Suprapubic skin (tissue), 4 donors: ENCODE measurements at regions not wholly inside any gene's neighbourhood (a gene's known extent, or its start where the extent isn't known, plus 50 kb on each side); places are given as distances from the start of the nearest gene placed in this dataset.

Source experiments
- DNase-seq, 2 donors: peaks; one replicate each; pipeline ENCODE4 v3.0.0-alpha.2; 2019; ENCODE audit warnings: low spot score in 2 of 2
- H3K27ac ChIP-seq: fragments of 200-600 bp; sonication (generic); one replicate; pipeline ENCODE4 v1.5.1; 2019
- H3K27me3 ChIP-seq: fragments of 200-600 bp; sonication (generic); one replicate; pipeline ENCODE4 v1.5.1; 2019
- H3K36me3 ChIP-seq: fragments of 200-600 bp; sonication (generic); one replicate; pipeline ENCODE4 v1.5.1; 2019
- H3K4me1 ChIP-seq: fragments of 200-600 bp; sonication (generic); one replicate; pipeline ENCODE4 v1.5.1; 2019
- H3K4me3 ChIP-seq: fragments of 200-600 bp; sonication (generic); one replicate; pipeline ENCODE4 v1.5.1; 2019; ENCODE audit warnings: mild to moderate bottlenecking
- H3K9me3 ChIP-seq: fragments of 200-600 bp; sonication (generic); one replicate; pipeline ENCODE4 v1.5.1; 2019
- EP300 ChIP-seq: sonication (generic); formaldehyde crosslinking; IDR thresholded peaks from one replicate; pipeline ENCODE4 v1.6.1; 2017; ENCODE audit warnings: antibody characterized with exemption
- POLR2A ChIP-seq, 2 donors: fragments of 450-650 bp; IDR thresholded peaks; one replicate each; pipeline ENCODE4 v1.6.1; 2017; ENCODE audit warnings: antibody characterized with exemption in 2 of 2, mild to moderate bottlenecking in 2 of 2, moderate library complexity in 2 of 2
- POLR2AphosphoS5 ChIP-seq, 3 donors: sonication (generic); formaldehyde crosslinking; IDR thresholded peaks; one replicate each; pipeline ENCODE4 v1.6.1; 2017; ENCODE audit warnings: antibody characterized with exemption in 3 of 3
- WGBS: methylation state at CpG from one replicate; pipeline ENCODE4 v1.1.5; 2018; 5-methylcytosine and 5-hydroxymethylcytosine counted together
- TF ChIP-seq, protein P1 (sequence below), 2 donors: fragments of 200-600 bp in 1 of 2; fragments of 450-650 bp in 1 of 2; sonication (generic) in 1 of 2; IDR thresholded peaks; one replicate each; pipeline ENCODE4 v1.5.1; 2016 to 2019; ENCODE audit warnings: antibody characterized with exemption in 2 of 2, mild to moderate bottlenecking in 1 of 2, moderate library complexity in 1 of 2

DNA sequence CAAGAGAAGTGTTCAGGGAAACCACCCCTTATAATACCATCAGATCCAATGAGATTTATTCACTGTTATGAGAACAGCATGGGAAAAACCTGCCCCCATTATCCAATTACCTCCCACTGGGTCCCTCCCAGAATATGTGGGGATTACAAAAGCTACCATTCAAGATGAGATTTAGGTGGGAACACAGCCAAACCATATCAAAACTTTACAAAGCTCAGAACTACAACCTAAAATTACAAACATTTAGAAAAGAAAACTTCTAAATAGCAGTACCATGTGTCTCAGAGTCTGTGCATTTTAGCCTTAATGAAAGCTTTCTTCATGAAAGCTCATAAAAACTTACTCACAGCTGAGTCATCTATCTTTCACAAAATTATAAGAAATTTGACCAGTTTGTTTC lies 1442.8 kb upstream of the PCDH7 start:
- no peak overlapping the region for H3K27ac ChIP-seq
- no peak for TF ChIP-seq POLR2AphosphoS5 (IDR thresholded peaks at IDR 0.05)
- no peak for TF ChIP-seq POLR2A (IDR thresholded peaks at IDR 0.05)
- TF ChIP-seq, protein P1, sequence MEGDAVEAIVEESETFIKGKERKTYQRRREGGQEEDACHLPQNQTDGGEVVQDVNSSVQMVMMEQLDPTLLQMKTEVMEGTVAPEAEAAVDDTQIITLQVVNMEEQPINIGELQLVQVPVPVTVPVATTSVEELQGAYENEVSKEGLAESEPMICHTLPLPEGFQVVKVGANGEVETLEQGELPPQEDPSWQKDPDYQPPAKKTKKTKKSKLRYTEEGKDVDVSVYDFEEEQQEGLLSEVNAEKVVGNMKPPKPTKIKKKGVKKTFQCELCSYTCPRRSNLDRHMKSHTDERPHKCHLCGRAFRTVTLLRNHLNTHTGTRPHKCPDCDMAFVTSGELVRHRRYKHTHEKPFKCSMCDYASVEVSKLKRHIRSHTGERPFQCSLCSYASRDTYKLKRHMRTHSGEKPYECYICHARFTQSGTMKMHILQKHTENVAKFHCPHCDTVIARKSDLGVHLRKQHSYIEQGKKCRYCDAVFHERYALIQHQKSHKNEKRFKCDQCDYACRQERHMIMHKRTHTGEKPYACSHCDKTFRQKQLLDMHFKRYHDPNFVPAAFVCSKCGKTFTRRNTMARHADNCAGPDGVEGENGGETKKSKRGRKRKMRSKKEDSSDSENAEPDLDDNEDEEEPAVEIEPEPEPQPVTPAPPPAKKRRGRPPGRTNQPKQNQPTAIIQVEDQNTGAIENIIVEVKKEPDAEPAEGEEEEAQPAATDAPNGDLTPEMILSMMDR (IDR thresholded peaks at IDR 0.05), result no peak
- TF ChIP-seq EP300, result no peak
- DNase-seq, result no peak
- H3K4me3 ChIP-seq, result no peak overlapping the region
- no peaks in the 10 kb centered on the region for H3K36me3 ChIP-seq
- H3K9me3 ChIP-seq, result no peaks in the 10 kb centered on the region
- no peaks in the 10 kb centered on the region for H3K4me1 ChIP-seq
- H3K27me3 ChIP-seq, result no peaks in the 10 kb centered on the region

DNA sequence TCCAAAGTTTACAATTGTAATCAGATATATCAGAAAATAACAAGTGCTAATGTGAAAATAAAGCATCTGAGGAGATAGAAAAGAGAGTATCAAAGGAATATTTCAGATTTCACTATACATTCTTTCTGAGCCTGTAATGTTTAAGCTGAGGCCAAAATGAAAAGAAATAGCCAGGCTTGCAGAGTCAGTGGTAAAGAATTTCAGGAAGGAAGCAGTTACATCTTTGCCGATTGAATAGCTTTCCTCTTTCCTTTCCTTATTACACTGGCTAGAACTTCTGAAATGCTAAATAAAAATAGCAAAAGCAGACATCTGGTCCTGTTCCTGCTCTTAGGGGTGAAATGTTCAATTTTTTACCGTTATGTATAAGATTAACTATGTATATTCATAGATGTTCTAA lies 1441.6 kb upstream of the PCDH7 start:
- no peaks in the 10 kb centered on the region for H3K9me3 ChIP-seq
- no peaks in the 10 kb centered on the region for H3K27me3 ChIP-seq
- no peaks in the 10 kb centered on the region for H3K4me1 ChIP-seq
- DNase-seq, result no peak
- no peak overlapping the region for H3K27ac ChIP-seq
- H3K36me3 ChIP-seq, result no peaks in the 10 kb centered on the region
- TF ChIP-seq POLR2AphosphoS5 (IDR thresholded peaks at IDR 0.05), result no peak
- TF ChIP-seq POLR2A (IDR thresholded peaks at IDR 0.05), result no peak
- no peak for TF ChIP-seq EP300
- TF ChIP-seq, protein P1 (IDR thresholded peaks at IDR 0.05), result no peak
- no peak overlapping the region for H3K4me3 ChIP-seq
- 22% methylated on average over 2 of the region's 2 CpGs for WGBS

DNA sequence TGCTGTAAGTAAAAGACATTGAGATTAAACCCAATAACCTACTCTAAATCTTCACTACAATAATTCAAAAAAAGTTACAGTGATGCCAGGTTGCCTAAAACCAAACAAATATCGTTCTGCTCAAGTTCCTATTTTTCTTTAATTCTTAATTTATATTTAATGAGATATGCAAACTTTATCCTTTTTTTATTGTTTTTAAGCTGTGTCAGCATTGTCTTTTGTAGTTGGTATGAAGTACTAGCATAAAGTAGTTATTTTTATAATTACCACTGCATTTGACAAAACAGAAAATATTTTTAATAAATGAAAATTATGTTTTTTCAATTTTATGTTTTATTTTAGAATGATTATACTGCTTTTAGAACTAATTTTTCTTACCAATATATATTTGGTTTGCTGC lies 1431.1 kb upstream of the PCDH7 start:
- no peaks in the 10 kb centered on the region for H3K4me1 ChIP-seq
- TF ChIP-seq EP300, result no peak
- no peak for TF ChIP-seq POLR2A (IDR thresholded peaks at IDR 0.05)
- no peak for TF ChIP-seq POLR2AphosphoS5 (IDR thresholded peaks at IDR 0.05)
- TF ChIP-seq, protein P1 (IDR thresholded peaks at IDR 0.05), result no peak
- no peaks in the 10 kb centered on the region for H3K27me3 ChIP-seq
- no peaks in the 10 kb centered on the region for H3K9me3 ChIP-seq
- no peak overlapping the region for H3K4me3 ChIP-seq
- 65% methylated on average over 1 of the region's 1 CpG for WGBS
- no peak for DNase-seq
- no peaks in the 10 kb centered on the region for H3K36me3 ChIP-seq
- no peak overlapping the region for H3K27ac ChIP-seq

DNA sequence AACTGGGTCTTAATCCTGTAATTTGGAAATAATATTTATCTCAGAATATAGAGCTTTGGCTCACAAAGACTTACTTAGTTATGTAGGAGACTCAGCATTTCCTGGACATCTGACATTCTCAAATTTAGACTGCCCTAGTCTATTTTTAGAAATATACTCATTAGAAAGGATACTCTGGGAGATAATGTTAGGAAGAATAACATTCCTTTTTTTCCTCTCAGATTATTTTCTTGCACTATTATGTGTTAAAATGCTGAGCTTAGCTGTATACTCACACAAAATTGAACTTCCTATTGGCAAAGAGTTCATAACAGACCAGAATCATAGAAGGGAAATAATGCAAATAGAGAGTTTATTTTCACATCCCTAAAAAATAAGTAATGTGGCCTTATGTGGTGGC lies 1424.9 kb upstream of the PCDH7 start:
- Histone ChIP-seq H3K27me3 (no peaks in the 10 kb centered on the region), H3K27ac (no peak overlapping the region), H3K9me3 (no peaks in the 10 kb centered on the region), H3K4me3 (no peak overlapping the region), H3K4me1 (no peaks in the 10 kb centered on the region), H3K36me3 (no peaks in the 10 kb centered on the region)
- DNase-seq, result no peak
- TF ChIP-seq POLR2A (IDR thresholded peaks at IDR 0.05) (no peak), EP300 (no peak), POLR2AphosphoS5 (IDR thresholded peaks at IDR 0.05) (no peak)
- TF ChIP-seq, protein P1 (IDR thresholded peaks at IDR 0.05), result no peak

DNA sequence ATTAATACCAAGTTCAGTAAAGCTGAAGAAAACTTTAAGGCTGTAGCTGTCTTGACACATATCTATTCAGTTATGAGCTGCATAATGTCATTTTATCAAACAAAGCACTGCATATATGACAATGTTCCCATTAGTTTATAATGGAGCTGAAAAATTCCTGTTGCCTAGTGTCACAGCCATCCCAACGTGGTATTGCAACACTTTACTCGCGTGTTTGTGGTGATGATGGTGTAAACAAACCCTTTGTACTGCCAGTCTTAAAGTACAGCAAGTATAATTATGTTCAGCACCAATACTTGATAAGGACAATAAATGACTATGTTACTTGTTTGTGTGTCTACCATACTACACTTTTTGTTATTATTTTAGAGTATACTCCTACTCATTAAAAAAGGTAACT lies 1415.6 kb upstream of the PCDH7 start:
- TF ChIP-seq EP300 (no peak), POLR2A (IDR thresholded peaks at IDR 0.05) (no peak), POLR2AphosphoS5 (IDR thresholded peaks at IDR 0.05) (no peak)
- TF ChIP-seq, protein P1 (IDR thresholded peaks at IDR 0.05), result no peak
- no peak overlapping the region for H3K4me3 ChIP-seq
- H3K9me3 ChIP-seq, result no peaks in the 10 kb centered on the region
- no peaks in the 10 kb centered on the region for H3K36me3 ChIP-seq
- no peak overlapping the region for H3K27ac ChIP-seq
- no peak for DNase-seq
- 77% methylated on average over 3 of the region's 3 CpGs for WGBS
- H3K27me3 ChIP-seq, result no peaks in the 10 kb centered on the region
- no peaks in the 10 kb centered on the region for H3K4me1 ChIP-seq
